ENCODE measurements at regions not wholly inside any gene's neighbourhood (a gene's known extent, or its start where the extent isn't known, plus 50 kb on each side); places are given as distances from the start of the nearest gene placed in this dataset.
"Not testable (repeated sequence)": the region's sequence is repeated elsewhere in the genome, so short reads cannot be mapped to it uniquely, and the experiment has no call there.

- Mint-ChIP-seq H3K27ac (ENCODE audit: low read depth, unreplicated experiment) (no peak overlapping the region), H3K4me3 (ENCODE audit: unreplicated experiment) (no peak overlapping the region), H3K9me3 (ENCODE audit: unreplicated experiment) (no peaks in the 10 kb centered on the region), H3K4me1 (ENCODE audit: insufficient read depth, unreplicated experiment) (no peaks in the 10 kb centered on the region), H3K27me3 (ENCODE audit: insufficient read depth, unreplicated experiment) (no peaks in the 10 kb centered on the region), H3K36me3 (ENCODE audit: insufficient read depth, unreplicated experiment) (no peaks in the 10 kb centered on the region)
- intact Hi-C loops (cut with micrococcal nuclease): no loop called here
- BruUV-seq (replicated peaks): no TSS peak
- TF ChIP-seq CTCF (IDR thresholded peaks at IDR 0.05; ENCODE audit: unreplicated experiment): no peak
- ChIA-PET POLR2A (interaction anchor here (1.1 kb wide), 1 partner anchor 35 kb away, joined by 3 read pairs; no protein-coding TSS in a partner anchor), CTCF (interaction anchor here (0.7 kb wide), 1 partner anchor 16 kb away, joined by 3 read pairs; no protein-coding TSS in a partner anchor)
- DNase-seq (ENCODE audit: unreplicated experiment): no peak
Measured at GRCh38 chr21:27346041-27346448, 379.2 kb upstream of the ADAMTS5 start.

GRCh38 chr21:27339902-27340301 is 373.0 kb upstream of the ADAMTS5 start:
- Mint-ChIP-seq H3K9me3 (ENCODE audit: unreplicated experiment) (peaks cover 2% of the 10 kb centered on the region), H3K27ac (ENCODE audit: low read depth, unreplicated experiment) (no peak overlapping the region), H3K27me3 (ENCODE audit: insufficient read depth, unreplicated experiment) (no peaks in the 10 kb centered on the region)

GRCh38 chr21:27338007-27338406 is 371.1 kb upstream of the ADAMTS5 start:
- H3K4me3 Mint-ChIP-seq (ENCODE audit: unreplicated experiment); H3K27ac Mint-ChIP-seq (ENCODE audit: low read depth, unreplicated experiment); H3K9me3 Mint-ChIP-seq (ENCODE audit: unreplicated experiment); H3K4me1 Mint-ChIP-seq (ENCODE audit: insufficient read depth, unreplicated experiment); CTCF ChIA-PET; H3K27me3 Mint-ChIP-seq (ENCODE audit: insufficient read depth, unreplicated experiment); POLR2A ChIA-PET; intact Hi-C loops (cut with micrococcal nuclease); H3K36me3 Mint-ChIP-seq (ENCODE audit: insufficient read depth, unreplicated experiment); DNase-seq (ENCODE audit: unreplicated experiment); BruUV-seq (replicated peaks): not testable (repeated sequence)

More at GRCh38 chr21:27339902-27340301, 373.0 kb upstream of the ADAMTS5 start:
- TF ChIP-seq CTCF (IDR thresholded peaks at IDR 0.05; ENCODE audit: unreplicated experiment): no peak
- no TSS peak for BruUV-seq (replicated peaks)
- Mint-ChIP-seq H3K36me3 (ENCODE audit: insufficient read depth, unreplicated experiment) (no peaks in the 10 kb centered on the region), H3K4me1 (ENCODE audit: insufficient read depth, unreplicated experiment) (no peaks in the 10 kb centered on the region), H3K4me3 (ENCODE audit: unreplicated experiment) (no peak overlapping the region)
- no peak for DNase-seq (ENCODE audit: unreplicated experiment)
- ChIA-PET POLR2A (no interaction called here), CTCF (interaction anchor here (0.6 kb wide), 2 partner anchors 90 to 371 kb away, joined by 3 to 4 read pairs; no protein-coding TSS in a partner anchor)
- intact Hi-C loops (cut with micrococcal nuclease): no loop called here

GRCh38 chr21:27333096-27333495 is 366.2 kb upstream of the ADAMTS5 start:
- Mint-ChIP-seq H3K36me3 (ENCODE audit: insufficient read depth, unreplicated experiment) (no peaks in the 10 kb centered on the region), H3K4me1 (ENCODE audit: insufficient read depth, unreplicated experiment) (no peaks in the 10 kb centered on the region), H3K9me3 (ENCODE audit: unreplicated experiment) (peaks cover 7% of the 10 kb centered on the region), H3K27ac (ENCODE audit: low read depth, unreplicated experiment) (no peak overlapping the region), H3K27me3 (ENCODE audit: insufficient read depth, unreplicated experiment) (no peaks in the 10 kb centered on the region), H3K4me3 (ENCODE audit: unreplicated experiment) (no peak overlapping the region)
- no peak for DNase-seq (ENCODE audit: unreplicated experiment)
- no peak for TF ChIP-seq CTCF (IDR thresholded peaks at IDR 0.05; ENCODE audit: unreplicated experiment)
- CTCF ChIA-PET: interaction anchor here (0.6 kb wide), 1 partner anchor 17 kb away, joined by 3 read pairs; no protein-coding TSS in a partner anchor
- BruUV-seq (replicated peaks): no TSS peak
- intact Hi-C loops (cut with micrococcal nuclease): no loop called here
- POLR2A ChIA-PET: no interaction called here

Measured in MCF 10A (cell line).